SK-N-SH treated with all-trans-retinoic acid at 6 μM for 48 hours (cell line): ENCODE measurements at regions not wholly inside any gene's neighbourhood (a gene's known extent, or its start where the extent isn't known, plus 50 kb on each side); places are given as distances from the start of the nearest gene placed in this dataset.

Source experiments
- ARNTL ChIP-seq: fragments of 450-650 bp; formaldehyde crosslinking; IDR thresholded peaks from 2 replicates; pipeline ENCODE4 v1.5.0; 2020; ENCODE audit warnings: low read depth, mild to moderate bottlenecking, moderate library complexity, borderline replicate concordance
- BACH2 ChIP-seq: fragments of 250-450 bp; sonication (Bioruptor Pico); IDR thresholded peaks from 2 replicates; pipeline ENCODE4 v1.9.0; 2021; ENCODE audit warnings: mild to moderate bottlenecking, borderline replicate concordance
- PPARA ChIP-seq: fragments of 250-450 bp; sonication (Bioruptor Pico); IDR thresholded peaks from 2 replicates; pipeline ENCODE4 v1.5.0; 2020; ENCODE audit warnings: mild to moderate bottlenecking, borderline replicate concordance
- TCF4 ChIP-seq: fragments of 250-450 bp; sonication (Bioruptor Pico); IDR thresholded peaks from 2 replicates; pipeline ENCODE4 v1.8.0; 2021; ENCODE audit warnings: mild to moderate bottlenecking, moderate library complexity, borderline replicate concordance
- ZFP3 ChIP-seq: fragments of 250-450 bp; sonication (Bioruptor Pico); IDR thresholded peaks from 2 replicates; pipeline ENCODE4 v1.5.0; 2020; ENCODE audit warnings: mild to moderate bottlenecking, moderate library complexity
- ZFP30 ChIP-seq: fragments of 450-650 bp; formaldehyde crosslinking; IDR thresholded peaks from 2 replicates; pipeline ENCODE4 v1.5.0; 2022; ENCODE audit warnings: mild to moderate bottlenecking, moderate library complexity
- ZNF70 ChIP-seq: fragments of 450-650 bp; formaldehyde crosslinking; IDR thresholded peaks from 2 replicates; pipeline ENCODE4 v1.5.0; 2020; ENCODE audit warnings: mild to moderate bottlenecking, moderate library complexity
- TF ChIP-seq, protein P1 (sequence below): fragments of 250-450 bp; sonication (Bioruptor Pico); IDR thresholded peaks from 2 replicates; pipeline ENCODE4 v1.8.0; 2020; ENCODE audit warnings: mild to moderate bottlenecking, moderate library complexity, borderline replicate concordance
- TF ChIP-seq, protein P2 (sequence below): fragments of 250-450 bp; sonication (Bioruptor Pico); IDR thresholded peaks from 2 replicates; pipeline ENCODE4 v1.5.1; 2021; ENCODE audit warnings: mild to moderate bottlenecking, moderate library complexity
- TF ChIP-seq, protein P3 (sequence below): fragments of 250-450 bp; sonication (Bioruptor Pico); IDR thresholded peaks from 2 replicates; pipeline ENCODE4 v1.5.1; 2020; ENCODE audit warnings: low read depth, mild to moderate bottlenecking, moderate library complexity

DNA sequence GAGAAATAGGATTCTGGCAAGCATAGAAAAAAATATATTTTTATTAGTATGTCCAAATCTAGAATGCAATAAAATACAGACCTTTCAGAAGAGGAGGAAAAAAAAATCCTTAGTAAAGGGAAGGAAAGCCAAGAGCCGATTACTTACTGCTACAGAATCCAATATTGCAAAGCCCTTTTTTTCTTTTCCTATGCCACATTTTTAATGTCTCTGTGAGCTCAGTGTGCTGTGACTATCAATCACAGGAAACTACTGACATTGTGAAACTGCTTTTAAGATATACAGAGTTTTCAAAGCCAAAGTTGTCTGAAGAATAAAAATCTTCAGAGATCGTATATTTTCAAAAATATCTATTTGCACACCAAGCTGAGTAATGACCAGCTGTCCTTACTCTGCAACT, 120.4 kb downstream of the CHD9NB start:
- TF ChIP-seq, protein P1, sequence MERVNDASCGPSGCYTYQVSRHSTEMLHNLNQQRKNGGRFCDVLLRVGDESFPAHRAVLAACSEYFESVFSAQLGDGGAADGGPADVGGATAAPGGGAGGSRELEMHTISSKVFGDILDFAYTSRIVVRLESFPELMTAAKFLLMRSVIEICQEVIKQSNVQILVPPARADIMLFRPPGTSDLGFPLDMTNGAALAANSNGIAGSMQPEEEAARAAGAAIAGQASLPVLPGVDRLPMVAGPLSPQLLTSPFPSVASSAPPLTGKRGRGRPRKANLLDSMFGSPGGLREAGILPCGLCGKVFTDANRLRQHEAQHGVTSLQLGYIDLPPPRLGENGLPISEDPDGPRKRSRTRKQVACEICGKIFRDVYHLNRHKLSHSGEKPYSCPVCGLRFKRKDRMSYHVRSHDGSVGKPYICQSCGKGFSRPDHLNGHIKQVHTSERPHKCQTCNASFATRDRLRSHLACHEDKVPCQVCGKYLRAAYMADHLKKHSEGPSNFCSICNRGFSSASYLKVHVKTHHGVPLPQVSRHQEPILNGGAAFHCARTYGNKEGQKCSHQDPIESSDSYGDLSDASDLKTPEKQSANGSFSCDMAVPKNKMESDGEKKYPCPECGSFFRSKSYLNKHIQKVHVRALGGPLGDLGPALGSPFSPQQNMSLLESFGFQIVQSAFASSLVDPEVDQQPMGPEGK: no peak
- TF ChIP-seq, protein P2, sequence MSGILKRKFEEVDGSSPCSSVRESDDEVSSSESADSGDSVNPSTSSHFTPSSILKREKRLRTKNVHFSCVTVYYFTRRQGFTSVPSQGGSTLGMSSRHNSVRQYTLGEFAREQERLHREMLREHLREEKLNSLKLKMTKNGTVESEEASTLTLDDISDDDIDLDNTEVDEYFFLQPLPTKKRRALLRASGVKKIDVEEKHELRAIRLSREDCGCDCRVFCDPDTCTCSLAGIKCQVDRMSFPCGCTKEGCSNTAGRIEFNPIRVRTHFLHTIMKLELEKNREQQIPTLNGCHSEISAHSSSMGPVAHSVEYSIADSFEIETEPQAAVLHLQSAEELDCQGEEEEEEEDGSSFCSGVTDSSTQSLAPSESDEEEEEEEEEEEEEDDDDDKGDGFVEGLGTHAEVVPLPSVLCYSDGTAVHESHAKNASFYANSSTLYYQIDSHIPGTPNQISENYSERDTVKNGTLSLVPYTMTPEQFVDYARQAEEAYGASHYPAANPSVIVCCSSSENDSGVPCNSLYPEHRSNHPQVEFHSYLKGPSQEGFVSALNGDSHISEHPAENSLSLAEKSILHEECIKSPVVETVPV (CRISPR knock-in tag): no peak
- TF ChIP-seq ARNTL (CRISPR knock-in tag) (no peak), BACH2 (CRISPR knock-in tag) (no peak), PPARA (CRISPR knock-in tag) (no peak), ZFP3 (CRISPR knock-in tag) (no peak), ZNF70 (CRISPR knock-in tag) (no peak), ZFP30 (CRISPR knock-in tag) (no peak), TCF4 (CRISPR knock-in tag) (no peak)
- TF ChIP-seq, protein P3, sequence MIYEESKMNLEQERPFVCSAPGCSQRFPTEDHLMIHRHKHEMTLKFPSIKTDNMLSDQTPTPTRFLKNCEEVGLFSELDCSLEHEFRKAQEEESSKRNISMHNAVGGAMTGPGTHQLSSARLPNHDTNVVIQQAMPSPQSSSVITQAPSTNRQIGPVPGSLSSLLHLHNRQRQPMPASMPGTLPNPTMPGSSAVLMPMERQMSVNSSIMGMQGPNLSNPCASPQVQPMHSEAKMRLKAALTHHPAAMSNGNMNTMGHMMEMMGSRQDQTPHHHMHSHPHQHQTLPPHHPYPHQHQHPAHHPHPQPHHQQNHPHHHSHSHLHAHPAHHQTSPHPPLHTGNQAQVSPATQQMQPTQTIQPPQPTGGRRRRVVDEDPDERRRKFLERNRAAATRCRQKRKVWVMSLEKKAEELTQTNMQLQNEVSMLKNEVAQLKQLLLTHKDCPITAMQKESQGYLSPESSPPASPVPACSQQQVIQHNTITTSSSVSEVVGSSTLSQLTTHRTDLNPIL (CRISPR knock-in tag): no peak
